GM23248 (cell line): ENCODE measurements at regions not wholly inside any gene's neighbourhood (a gene's known extent, or its start where the extent isn't known, plus 50 kb on each side); places are given as distances from the start of the nearest gene placed in this dataset.

Source experiments
- DNase-seq: peaks from one replicate; pipeline ENCODE4 v3.0.0-alpha.2; 2015
- H2AFZ ChIP-seq: fragments of 200-600 bp; sonication (generic); 2 replicates; pipeline ENCODE4 v1.6.1; 2016; ENCODE audit warnings: antibody characterized with exemption
- H3F3A ChIP-seq: fragments of 200-600 bp; sonication (generic); 2 replicates; pipeline ENCODE4 v1.6.1; 2016; ENCODE audit warnings: mild to moderate bottlenecking, antibody characterized with exemption, mixed run types; ENCODE audit not compliant: insufficient read depth
- H3K27ac ChIP-seq: fragments of 200-600 bp; sonication (generic); 2 replicates; pipeline ENCODE4 v1.5.1; 2016; ENCODE audit warnings: mild to moderate bottlenecking
- H3K27me3 ChIP-seq: fragments of 200-600 bp; sonication (generic); replicated peaks from 2 replicates; pipeline ENCODE4 v1.6.1; 2016; ENCODE audit warnings: mild to moderate bottlenecking; ENCODE audit not compliant: insufficient read depth
- H3K36me3 ChIP-seq: fragments of 200-600 bp; sonication (generic); 2 replicates; pipeline ENCODE4 v1.6.1; 2016; ENCODE audit warnings: low read depth, mild to moderate bottlenecking
- H3K4me1 ChIP-seq: fragments of 200-600 bp; sonication (generic); 2 replicates; pipeline ENCODE4 v1.6.1; 2016; ENCODE audit warnings: mild to moderate bottlenecking; ENCODE audit not compliant: insufficient read depth
- H3K4me2 ChIP-seq: fragments of 200-600 bp; sonication (generic); one replicate; pipeline ENCODE4 v1.6.1; 2016; ENCODE audit warnings: mild to moderate bottlenecking; ENCODE audit not compliant: unreplicated experiment
- H3K4me3 ChIP-seq: fragments of 200-600 bp; sonication (generic); 2 replicates; pipeline ENCODE4 v1.5.1; 2016; ENCODE audit warnings: mild to moderate bottlenecking
- H3K79me2 ChIP-seq: fragments of 200-600 bp; sonication (generic); 2 replicates; pipeline ENCODE4 v1.6.1; 2016; ENCODE audit warnings: mild to moderate bottlenecking; ENCODE audit not compliant: insufficient read depth
- H3K9ac ChIP-seq: fragments of 200-600 bp; sonication (generic); 2 replicates; pipeline ENCODE4 v1.6.1; 2016; ENCODE audit warnings: mild to moderate bottlenecking
- H3K9me2 ChIP-seq: fragments of 200-600 bp; sonication (generic); 2 replicates; pipeline ENCODE4 v1.6.1; 2016; ENCODE audit warnings: mixed run types, mild to moderate bottlenecking, moderate library complexity; ENCODE audit not compliant: insufficient read depth
- H3K9me3 ChIP-seq: fragments of 200-600 bp; sonication (generic); one replicate; pipeline ENCODE4 v1.6.1; 2017; ENCODE audit warnings: low read depth
- H4K20me1 ChIP-seq: fragments of 200-600 bp; sonication (generic); 2 replicates; pipeline ENCODE4 v1.6.0; 2016; ENCODE audit not compliant: insufficient read depth
- EZH2 ChIP-seq: fragments of 200-600 bp; sonication (generic); IDR thresholded peaks from 2 replicates; pipeline ENCODE4 v1.6.1; 2018; ENCODE audit warnings: antibody characterized with exemption, mild to moderate bottlenecking; ENCODE audit not compliant: insufficient read depth, poor library complexity, severe bottlenecking
- EZH2phosphoT487 ChIP-seq: fragments of 200-600 bp; sonication (generic); IDR thresholded peaks from 2 replicates; pipeline ENCODE4 v1.6.1; 2018; ENCODE audit warnings: antibody characterized with exemption, moderate library complexity, mild to moderate bottlenecking, low read depth; ENCODE audit not compliant: insufficient read depth
- WGBS, 2 experiments: methylation state at CpG; one replicate each; pipeline ENCODE4 v1.1.6; 2015 to 2017; ENCODE audit warnings: low lambda C conversion rate in 2 of 2, low coverage in 1 of 2; ENCODE audit errors: missing lambda C conversion rate in 2 of 2; 5-methylcytosine and 5-hydroxymethylcytosine counted together
- in situ Hi-C: fragments of 300-500 bp; cut with MboI; formaldehyde crosslinking; loops from 2 replicates; pipeline ENCODE4 v1.15.0; 2020

GRCh38 chr12:5257763-5258495 is 174.0 kb upstream of the NTF3 start:
- Histone ChIP-seq H3K27ac (no peak overlapping the region), H3K9ac (no peak overlapping the region)

GRCh38 chr12:5258498-5258897 is 173.4 kb upstream of the NTF3 start:
- Histone ChIP-seq H4K20me1 (no peaks in the 10 kb centered on the region), H3K9me2 (no peaks in the 10 kb centered on the region), H3K27me3 (0 out of 2 replicates have a peak, but pooled peaks cover 3% of the 10 kb centered on the region), H3K9me3 (no peaks in the 10 kb centered on the region), H3K4me2 (no peak overlapping the region), H3K79me2 (no peaks in the 10 kb centered on the region), H3K27ac (peak overlapping the region; percentile 55; the same call in 1 of the 2 replicates), H2AFZ (no peak overlapping the region), H3K4me3 (no peak overlapping the region), H3K4me1 (peaks cover 28% of the 10 kb centered on the region), H3K36me3 (no peaks in the 10 kb centered on the region), H3K9ac (no peak overlapping the region), H3F3A (peaks cover 25% of the 10 kb centered on the region)
- in situ Hi-C loops, result no loop called here
- 0 to 4% methylated on average over 3 of the region's 3 CpGs for WGBS, 2 experiments
- DNase-seq, result peak; percentile 92
- TF ChIP-seq EZH2 (no peak), EZH2phosphoT487 (no peak)

More at GRCh38 chr12:5257763-5258495, 174.0 kb upstream of the NTF3 start:
- no peak for TF ChIP-seq EZH2
- Histone ChIP-seq H3K27me3 (0 out of 2 replicates have a peak, but pooled peaks cover 3% of the 10 kb centered on the region), H3F3A (peaks cover 20% of the 10 kb centered on the region), H3K9me2 (no peaks in the 10 kb centered on the region), H3K4me2 (no peak overlapping the region), H2AFZ (no peak overlapping the region), H3K4me1 (peaks cover 23% of the 10 kb centered on the region), H3K4me3 (no peak overlapping the region), H4K20me1 (no peaks in the 10 kb centered on the region), H3K36me3 (no peaks in the 10 kb centered on the region), H3K79me2 (no peaks in the 10 kb centered on the region), H3K9me3 (no peaks in the 10 kb centered on the region)
- no peak for DNase-seq
- 58 to 60% methylated on average over 2 of the region's 2 CpGs for WGBS, 2 experiments
- in situ Hi-C loops, result no loop called here

GRCh38 chr12:5258926-5259325 is 173.0 kb upstream of the NTF3 start:
- TF ChIP-seq EZH2phosphoT487, result no peak
- no peak for TF ChIP-seq EZH2
- H3K27ac ChIP-seq, result peak overlapping the region; percentile 55
- no peaks in the 10 kb centered on the region for H3K36me3 ChIP-seq
- H3K9me3 ChIP-seq, result no peaks in the 10 kb centered on the region
- peak overlapping the region; percentile 17; the same call in 1 of the 2 replicates for H3K4me3 ChIP-seq
- H4K20me1 ChIP-seq, result no peaks in the 10 kb centered on the region
- no peak for DNase-seq
- H3K4me1 ChIP-seq, result peaks cover 29% of the 10 kb centered on the region
- H3K27me3 ChIP-seq, result 0 out of 2 replicates have a peak, but pooled peaks cover 3% of the 10 kb centered on the region
- no peak overlapping the region for H3K9ac ChIP-seq
- H3F3A ChIP-seq, result peaks cover 25% of the 10 kb centered on the region
- in situ Hi-C loops, result no loop called here
- H3K79me2 ChIP-seq, result no peaks in the 10 kb centered on the region
- 3 to 4% methylated on average over 6 of the region's 6 CpGs for WGBS, 2 experiments
- peak overlapping the region; percentile 23 for H3K4me2 ChIP-seq
- no peaks in the 10 kb centered on the region for H3K9me2 ChIP-seq
- H2AFZ ChIP-seq, result no peak overlapping the region

- H3K4me2 ChIP-seq, result peak overlapping the region; percentile 23
- 0 out of 2 replicates have a peak overlapping the region, but pooled peaks have one; percentile 17 for H3K4me3 ChIP-seq
- peaks cover 29% of the 10 kb centered on the region for H3K4me1 ChIP-seq
- H2AFZ ChIP-seq, result no peak overlapping the region
- TF ChIP-seq EZH2phosphoT487 (no peak), EZH2 (no peak)
- in situ Hi-C loops, result no loop called here
- peak; percentile 43 for DNase-seq
- no peaks in the 10 kb centered on the region for H3K79me2 ChIP-seq
- no peaks in the 10 kb centered on the region for H3K36me3 ChIP-seq
- peak overlapping the region; percentile 55 for H3K27ac ChIP-seq
- 0 out of 2 replicates have a peak, but pooled peaks cover 3% of the 10 kb centered on the region for H3K27me3 ChIP-seq
- no peaks in the 10 kb centered on the region for H4K20me1 ChIP-seq
- H3K9ac ChIP-seq, result no peak overlapping the region
- WGBS, 2 experiments, result 15 to 25% methylated on average over 4 of the region's 4 CpGs
- no peaks in the 10 kb centered on the region for H3K9me2 ChIP-seq
- H3K9me3 ChIP-seq, result no peaks in the 10 kb centered on the region
- H3F3A ChIP-seq, result peaks cover 25% of the 10 kb centered on the region
Measured at GRCh38 chr12:5259523-5259922, 172.4 kb upstream of the NTF3 start.
